ENCODE measurements at regions not wholly inside any gene's neighbourhood (a gene's known extent, or its start where the extent isn't known, plus 50 kb on each side); places are given as distances from the start of the nearest gene placed in this dataset.
"Not testable (repeated sequence)": the region's sequence is repeated elsewhere in the genome, so short reads cannot be mapped to it uniquely, and the experiment has no call there.

GRCh38 chr13:56510836-56511235 is 629.9 kb upstream of the PRR20A start:
- DNase-seq (ENCODE audit: low read depth): no peak

DNA sequence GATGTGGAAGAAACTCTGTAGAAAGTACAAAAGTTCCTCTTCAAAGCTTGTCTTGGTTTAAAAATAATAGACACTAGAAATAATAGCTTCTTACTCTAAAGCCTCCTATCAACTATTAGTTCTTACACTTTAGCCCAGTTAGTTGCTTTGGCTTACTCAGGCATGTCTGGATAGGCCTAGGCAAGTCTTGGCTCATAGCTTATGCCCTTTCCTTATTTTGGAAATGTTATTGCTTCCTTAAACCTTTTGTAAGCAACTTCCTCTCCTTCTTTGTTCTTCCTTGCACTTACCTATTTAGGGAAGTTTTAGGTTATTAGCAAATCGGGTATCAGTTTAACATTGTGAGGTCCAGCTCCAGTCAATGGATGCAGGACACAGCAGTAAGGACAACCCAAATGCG is 628.4 kb upstream of the PRR20A start:
- not testable (repeated sequence) for DNase-seq (ENCODE audit: low read depth)

GRCh38 chr13:56515441-56515840 is 625.3 kb upstream of the PRR20A start:
- no peak for DNase-seq (ENCODE audit: low read depth)

DNA sequence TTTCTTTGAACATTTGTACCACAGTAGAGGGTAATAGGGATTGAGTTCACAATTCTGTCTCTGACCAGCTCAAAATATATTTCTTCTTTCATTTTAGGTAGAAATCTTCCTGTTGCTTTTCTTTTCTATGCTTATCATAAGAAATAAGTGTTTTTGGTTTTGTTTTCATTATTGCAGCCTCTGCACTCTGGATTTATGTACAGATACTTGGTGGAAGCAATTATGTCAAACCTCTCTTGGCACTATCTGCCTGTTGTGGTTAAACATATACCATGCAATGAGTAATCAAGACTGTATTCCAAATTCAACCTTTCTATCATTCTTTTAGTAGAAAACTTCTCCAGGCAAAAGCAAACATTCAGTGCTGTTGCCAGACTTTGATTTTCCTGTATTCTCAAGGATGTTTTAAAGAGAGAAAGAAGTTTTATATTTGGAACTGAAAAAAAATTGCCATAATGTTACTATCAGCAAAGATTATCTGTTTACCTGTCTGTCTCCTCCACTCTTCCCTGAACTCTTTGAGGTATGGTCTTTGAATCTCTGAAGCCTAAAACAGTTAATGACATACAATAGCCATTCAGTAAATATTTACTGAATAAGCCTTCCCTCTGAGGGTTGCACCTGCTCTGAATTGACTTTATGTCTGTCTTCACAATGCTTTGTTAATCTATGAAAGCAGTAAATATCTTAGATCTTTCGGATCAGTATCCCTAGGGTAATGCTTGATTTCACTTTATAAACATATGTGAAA is 612.5 kb upstream of the PRR20A start:
- DNase-seq (ENCODE audit: low read depth): no peak

GRCh38 chr13:56530096-56530495 is 610.6 kb upstream of the PRR20A start:
- no peak for DNase-seq (ENCODE audit: low read depth)

DNA sequence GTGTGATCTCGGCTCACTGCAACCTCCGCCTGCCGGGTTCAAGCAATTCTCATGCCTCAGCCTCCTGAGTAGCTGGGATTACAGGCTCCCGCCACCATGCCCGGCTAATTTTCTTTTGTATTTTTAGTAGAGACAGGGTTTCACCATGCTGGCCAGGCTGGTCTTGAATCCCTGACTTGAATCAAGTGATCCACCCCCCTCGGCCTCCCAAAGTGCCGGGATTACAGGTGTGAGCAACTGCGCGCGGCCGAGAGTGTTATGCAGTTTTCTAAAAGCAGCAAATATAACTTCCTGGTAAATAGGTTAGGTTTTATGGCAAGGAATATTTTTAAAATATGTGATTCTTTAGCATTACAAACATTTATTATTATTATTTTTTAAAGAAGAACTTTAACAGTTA is 592.8 kb upstream of the PRR20A start:
- not testable (repeated sequence) for DNase-seq (ENCODE audit: low read depth)

DNA sequence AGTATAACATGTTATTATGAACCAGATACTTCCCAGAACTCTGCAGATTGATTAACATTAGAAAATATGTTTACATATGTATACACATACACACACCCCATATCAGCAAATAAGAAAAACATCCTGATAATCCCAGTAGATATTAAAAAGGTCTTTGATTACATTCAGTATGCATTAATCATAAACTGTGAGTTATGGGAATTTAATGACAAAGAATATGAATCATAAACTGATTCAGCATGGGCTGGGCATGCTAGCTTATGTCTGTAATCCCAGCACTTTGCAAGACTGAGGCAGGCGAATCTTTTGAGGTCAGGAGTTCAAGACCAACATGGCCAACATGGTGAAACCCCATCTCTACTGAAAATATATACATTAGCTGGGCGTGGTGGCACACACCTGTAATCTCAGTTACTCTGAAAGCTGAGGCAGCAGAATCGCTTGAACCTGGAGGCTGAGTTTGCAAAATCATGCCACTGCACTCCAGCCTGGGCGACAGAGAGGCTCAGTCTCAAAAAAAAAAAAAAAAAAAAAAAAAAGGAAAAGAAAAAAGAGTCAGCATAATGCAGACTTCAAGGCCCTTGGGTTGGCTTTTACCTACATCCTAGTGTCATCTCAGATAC is 581.9 kb upstream of the PRR20A start:
- DNase-seq (ENCODE audit: low read depth): no peak

- DNase-seq (ENCODE audit: low read depth): no peak
Observed at GRCh38 chr13:56561327-56561726, 579.4 kb upstream of the PRR20A start.

DNA sequence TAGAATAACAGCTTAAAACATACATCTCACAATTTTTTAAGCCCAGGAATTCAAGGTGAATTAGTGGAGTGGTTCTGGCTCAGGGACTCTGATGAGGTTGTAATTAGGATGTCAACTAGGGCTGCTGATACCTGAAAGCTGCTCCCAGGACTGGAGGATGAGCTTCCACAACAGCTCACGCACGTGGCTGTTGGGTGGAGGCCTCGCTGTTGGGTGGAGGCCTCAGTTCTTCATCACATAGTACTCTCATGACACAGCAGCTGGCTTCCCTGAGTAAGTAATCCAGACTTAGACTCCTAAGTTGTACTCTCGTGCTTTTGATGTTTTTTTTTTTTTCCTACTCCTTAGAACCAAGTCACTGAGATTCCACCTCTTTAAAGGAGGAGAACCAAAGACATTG is 577.1 kb upstream of the PRR20A start:
- no peak for DNase-seq (ENCODE audit: low read depth)

- no peak for DNase-seq (ENCODE audit: low read depth)
Observed at GRCh38 chr13:56586976-56587375, 553.7 kb upstream of the PRR20A start.

DNA sequence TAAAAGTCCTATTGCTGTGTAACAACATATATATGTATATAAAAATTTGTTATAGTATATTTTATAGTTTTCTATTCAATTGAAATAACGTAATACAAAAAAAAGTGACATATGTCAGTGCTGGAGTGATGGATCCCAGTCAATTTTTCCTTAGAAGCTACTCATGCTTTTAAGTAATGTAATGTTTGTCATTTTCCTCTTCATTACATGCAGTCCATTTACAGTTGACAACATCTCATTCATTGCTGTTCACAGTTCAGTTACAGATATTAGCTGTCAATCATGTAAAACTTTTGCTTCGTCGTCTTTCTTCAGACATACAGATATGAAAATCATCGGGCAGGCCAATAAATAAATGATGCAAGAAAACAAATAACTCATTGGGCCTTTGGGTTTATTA is 525.1 kb upstream of the PRR20A start:
- no peak for DNase-seq (ENCODE audit: low read depth)

- DNase-seq (ENCODE audit: low read depth): no peak
Observed at GRCh38 chr13:56622840-56623239, 517.9 kb upstream of the PRR20A start.

- not testable (repeated sequence) for DNase-seq (ENCODE audit: low read depth)
Observed at GRCh38 chr13:56628886-56629285, 511.8 kb upstream of the PRR20A start.

- DNase-seq (ENCODE audit: low read depth): not testable (repeated sequence)
Observed at GRCh38 chr13:56631060-56631459, 509.7 kb upstream of the PRR20A start.

- DNase-seq (ENCODE audit: low read depth): no peak
Observed at GRCh38 chr13:56653043-56653442, 487.7 kb upstream of the PRR20A start.

DNA sequence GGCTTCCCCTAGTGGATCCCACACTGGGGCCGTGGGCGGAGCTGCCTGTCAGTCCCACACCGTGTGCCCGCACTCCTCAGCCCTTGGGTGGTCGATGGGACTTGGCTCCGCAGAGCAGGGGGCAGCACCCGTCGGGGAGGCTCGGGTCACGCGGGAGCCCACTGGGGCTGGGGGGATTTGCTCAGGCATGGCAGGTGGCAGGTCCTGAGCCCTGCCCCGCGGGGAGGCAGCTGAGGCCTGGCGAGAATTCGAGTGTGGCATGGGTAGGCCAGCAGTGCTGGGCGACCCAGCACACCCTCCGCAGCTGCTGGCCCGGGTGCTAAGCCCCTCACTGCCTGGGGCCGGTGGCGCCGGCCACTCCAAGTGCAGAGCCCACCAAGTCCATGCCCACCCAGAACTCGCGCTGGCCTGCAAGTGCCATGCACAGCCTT is 481.7 kb upstream of the PRR20A start:
- DNase-seq (ENCODE audit: low read depth): no peak

DNA sequence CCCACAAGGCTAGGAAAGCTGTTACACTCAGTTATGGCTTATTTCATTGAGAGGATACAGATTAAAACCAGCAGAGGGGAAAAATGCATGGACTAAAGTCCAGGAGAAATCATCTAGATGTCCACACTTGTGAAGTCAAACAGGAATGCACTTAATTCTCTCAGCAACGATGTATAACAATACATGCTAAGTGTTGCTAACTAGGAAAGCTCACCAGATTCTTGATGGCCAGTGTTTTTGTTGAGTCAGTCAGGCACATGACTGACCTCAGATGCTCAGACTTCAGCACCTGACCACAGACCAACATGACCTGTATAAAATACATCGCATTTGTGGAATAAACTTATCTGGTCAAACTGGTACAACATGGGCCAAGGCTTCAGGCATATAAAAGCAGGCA is 470.2 kb upstream of the PRR20A start:
- DNase-seq (ENCODE audit: low read depth): no peak

DNA sequence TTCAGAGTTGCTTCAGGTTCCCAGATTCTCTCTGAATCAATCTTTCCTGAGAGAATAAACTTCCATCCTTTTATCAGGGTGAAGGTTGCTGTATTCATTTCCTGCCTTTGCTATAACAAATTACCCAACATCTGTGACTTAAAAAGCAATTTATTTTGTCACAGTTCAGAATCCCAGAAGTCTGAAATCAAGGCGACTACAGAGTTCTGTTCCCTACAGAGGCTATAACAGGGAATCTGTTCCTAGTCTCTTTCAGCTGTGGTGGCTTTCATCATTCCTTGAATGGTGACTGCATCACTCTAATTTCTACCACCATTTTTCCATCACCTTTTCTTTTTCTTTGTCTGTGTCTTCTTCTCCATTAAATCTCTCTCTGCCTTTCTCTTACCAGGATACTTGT is 459.3 kb upstream of the PRR20A start:
- no peak for DNase-seq (ENCODE audit: low read depth)

- DNase-seq (ENCODE audit: low read depth): no peak
Observed at GRCh38 chr13:56687131-56687530, 453.6 kb upstream of the PRR20A start.

DNA sequence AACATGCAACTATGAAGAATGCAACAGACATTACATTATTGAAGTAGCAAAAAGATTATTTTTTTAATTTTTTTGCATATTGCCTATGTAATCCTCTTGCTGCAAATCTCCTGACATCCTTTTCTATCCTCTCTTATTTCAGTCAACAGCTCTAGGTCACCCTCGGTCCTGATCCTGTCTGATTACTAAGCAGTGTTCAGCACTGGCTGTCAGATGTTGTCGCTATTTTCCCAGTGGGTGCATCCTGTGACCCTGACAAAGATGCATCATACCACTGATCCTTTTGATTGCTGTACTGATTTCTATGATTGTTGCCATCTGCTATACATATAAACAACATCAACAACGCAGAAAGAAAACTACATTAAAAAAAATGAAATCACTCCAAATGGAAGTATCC is 443.7 kb upstream of the PRR20A start:
- DNase-seq (ENCODE audit: low read depth): no peak

GRCh38 chr13:56700324-56700723 is 440.4 kb upstream of the PRR20A start:
- no peak for DNase-seq (ENCODE audit: low read depth)

DNA sequence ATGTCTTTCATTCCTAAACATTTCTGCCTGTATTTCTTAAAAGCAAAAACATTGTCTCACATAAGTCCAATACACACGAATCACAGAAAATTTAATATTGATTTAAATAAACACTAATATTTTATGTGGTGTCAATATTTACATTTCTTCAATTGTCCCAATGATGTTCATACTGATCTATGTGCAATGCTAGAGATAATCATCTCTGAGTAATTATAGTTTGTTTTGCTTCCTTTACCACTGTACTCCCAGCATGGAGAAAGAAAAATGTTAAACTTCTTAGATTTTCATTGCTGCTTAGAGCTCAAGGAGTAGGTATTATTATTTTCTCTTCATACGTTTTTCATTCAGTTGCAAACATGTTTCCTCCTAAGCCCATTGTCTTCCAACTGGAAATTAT is 434.2 kb upstream of the PRR20A start:
- DNase-seq (ENCODE audit: low read depth): no peak

DNA sequence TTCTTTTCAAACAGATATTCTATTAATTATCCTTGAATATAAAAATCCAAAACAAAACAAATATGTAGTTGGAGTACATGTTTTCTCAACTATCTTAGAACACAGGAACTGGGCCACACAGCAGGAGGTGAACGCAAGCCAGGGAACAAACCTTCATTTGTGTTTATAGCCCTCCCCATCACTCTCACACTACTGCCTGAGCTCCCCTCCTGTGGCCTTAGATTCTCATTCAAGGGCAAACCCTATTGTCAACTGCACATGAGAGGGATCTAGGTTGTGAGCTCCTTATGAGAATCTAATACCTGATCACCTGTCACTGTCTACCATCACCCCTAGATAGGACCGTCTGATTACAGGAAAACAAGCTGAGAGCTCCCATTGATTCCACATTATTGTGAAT is 427.1 kb upstream of the PRR20A start:
- DNase-seq (ENCODE audit: low read depth): no peak

GRCh38 chr13:56718791-56719190 is 421.9 kb upstream of the PRR20A start:
- no peak for DNase-seq (ENCODE audit: low read depth)

Measured in iris pigment epithelial cell (primary cell).